ENCODE measurements at regions not wholly inside any gene's neighbourhood (a gene's known extent, or its start where the extent isn't known, plus 50 kb on each side); places are given as distances from the start of the nearest gene placed in this dataset.

DNA sequence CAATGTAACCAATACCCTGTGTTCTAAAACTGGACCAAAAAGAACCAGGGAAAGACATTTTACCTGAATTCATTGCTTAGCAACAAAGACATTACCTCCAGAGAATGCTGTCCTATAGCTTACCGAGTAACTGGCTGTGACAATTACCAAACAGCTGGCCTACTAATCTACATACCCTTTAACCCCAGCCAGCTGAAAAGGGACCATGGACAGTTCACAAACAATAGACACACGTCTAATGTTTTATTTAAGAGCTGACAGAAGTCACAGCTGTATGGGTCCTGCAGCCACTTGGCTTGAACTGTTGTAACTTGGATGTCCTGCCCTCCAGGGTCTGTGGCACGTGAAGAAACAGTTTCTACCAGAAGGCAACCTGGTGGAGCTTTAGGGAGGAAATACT, 130.1 kb upstream of the EFEMP1 start:
- TF ChIP-seq, protein P1, sequence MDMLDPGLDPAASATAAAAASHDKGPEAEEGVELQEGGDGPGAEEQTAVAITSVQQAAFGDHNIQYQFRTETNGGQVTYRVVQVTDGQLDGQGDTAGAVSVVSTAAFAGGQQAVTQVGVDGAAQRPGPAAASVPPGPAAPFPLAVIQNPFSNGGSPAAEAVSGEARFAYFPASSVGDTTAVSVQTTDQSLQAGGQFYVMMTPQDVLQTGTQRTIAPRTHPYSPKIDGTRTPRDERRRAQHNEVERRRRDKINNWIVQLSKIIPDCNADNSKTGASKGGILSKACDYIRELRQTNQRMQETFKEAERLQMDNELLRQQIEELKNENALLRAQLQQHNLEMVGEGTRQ (IDR thresholded peaks at IDR 0.05; ENCODE audit: borderline replicate concordance, low read depth, low read length), result no peak
- TF ChIP-seq, protein P2, sequence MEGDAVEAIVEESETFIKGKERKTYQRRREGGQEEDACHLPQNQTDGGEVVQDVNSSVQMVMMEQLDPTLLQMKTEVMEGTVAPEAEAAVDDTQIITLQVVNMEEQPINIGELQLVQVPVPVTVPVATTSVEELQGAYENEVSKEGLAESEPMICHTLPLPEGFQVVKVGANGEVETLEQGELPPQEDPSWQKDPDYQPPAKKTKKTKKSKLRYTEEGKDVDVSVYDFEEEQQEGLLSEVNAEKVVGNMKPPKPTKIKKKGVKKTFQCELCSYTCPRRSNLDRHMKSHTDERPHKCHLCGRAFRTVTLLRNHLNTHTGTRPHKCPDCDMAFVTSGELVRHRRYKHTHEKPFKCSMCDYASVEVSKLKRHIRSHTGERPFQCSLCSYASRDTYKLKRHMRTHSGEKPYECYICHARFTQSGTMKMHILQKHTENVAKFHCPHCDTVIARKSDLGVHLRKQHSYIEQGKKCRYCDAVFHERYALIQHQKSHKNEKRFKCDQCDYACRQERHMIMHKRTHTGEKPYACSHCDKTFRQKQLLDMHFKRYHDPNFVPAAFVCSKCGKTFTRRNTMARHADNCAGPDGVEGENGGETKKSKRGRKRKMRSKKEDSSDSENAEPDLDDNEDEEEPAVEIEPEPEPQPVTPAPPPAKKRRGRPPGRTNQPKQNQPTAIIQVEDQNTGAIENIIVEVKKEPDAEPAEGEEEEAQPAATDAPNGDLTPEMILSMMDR (IDR thresholded peaks at IDR 0.05 in 2 of 3, conservative IDR thresholded peaks at IDR 0.05 in 1 of 3; ENCODE audit: control insufficient read depth in 2 of 3, extremely low read depth in 1 of 3, insufficient read depth in 1 of 3, low read depth in 3 of 3, low read length in 3 of 3), result no peak
- TF ChIP-seq CBX3 (IDR thresholded peaks at IDR 0.05; ENCODE audit: borderline replicate concordance, low read depth) (no peak), HDGF (IDR thresholded peaks at IDR 0.05) (no peak), EP300 (IDR thresholded peaks at IDR 0.05; ENCODE audit: borderline replicate concordance in 1 of 2, control insufficient read depth in 1 of 2, low read depth in 2 of 2, low read length in 2 of 2) (no peak), DPF2 (IDR thresholded peaks at IDR 0.05) (no peak), NBN (IDR thresholded peaks at IDR 0.05) (no peak), MYC (IDR thresholded peaks at IDR 0.05; ENCODE audit: insufficient read depth, insufficient read length, insufficient replicate concordance, low read length, severe bottlenecking) (no peak), POLR2A (IDR thresholded peaks at IDR 0.05; ENCODE audit: low read depth, low read length) (no peak), SP1 (IDR thresholded peaks at IDR 0.05; ENCODE audit: low read depth, low read length) (no peak), NFYB (IDR thresholded peaks at IDR 0.05; ENCODE audit: insufficient read depth, low read depth, low read length) (no peak), SUZ12 (IDR thresholded peaks at IDR 0.05; ENCODE audit: unreplicated experiment) (no peak), SIN3A (IDR thresholded peaks at IDR 0.05; ENCODE audit: low read depth, low read length) (no peak)

All from GM12878 (cell line).